SU-DHL-6 (cell line): ENCODE measurements at regions not wholly inside any gene's neighbourhood (a gene's known extent, or its start where the extent isn't known, plus 50 kb on each side); places are given as distances from the start of the nearest gene placed in this dataset.

Source experiments
- H2AFZ ChIP-seq: fragments of 200-600 bp; sonication (generic); 2 replicates; pipeline ENCODE4 v1.6.1; 2014; ENCODE audit warnings: low read depth, mild to moderate bottlenecking, moderate library complexity, mixed read lengths, antibody characterized with exemption, low read length; ENCODE audit not compliant: severe bottlenecking
- H3F3A ChIP-seq: fragments of 200-600 bp; shearing (Covaris generic); 2 replicates; pipeline ENCODE4 v1.6.0; 2016; ENCODE audit warnings: antibody characterized with exemption, mild to moderate bottlenecking; ENCODE audit not compliant: insufficient read depth
- H3K27ac ChIP-seq: fragments of 200-600 bp; sonication (generic); 2 replicates; pipeline ENCODE4 v1.5.1; 2016; ENCODE audit warnings: low read depth, mild to moderate bottlenecking, low read length, moderate library complexity, mixed read lengths
- H3K27me3 ChIP-seq: fragments of 200-600 bp; sonication (generic), shearing (Covaris generic); 2 replicates; pipeline ENCODE4 v1.6.0; 2014; ENCODE audit warnings: mild to moderate bottlenecking, low read length
- H3K36me3 ChIP-seq: fragments of 200-600 bp; sonication (generic); 2 replicates; pipeline ENCODE4 v1.6.1; 2014; ENCODE audit warnings: mild to moderate bottlenecking, low read length, mixed read lengths
- H3K4me2 ChIP-seq: fragments of 300-600, 200-600 bp; shearing (Covaris generic), sonication (generic); 2 replicates; pipeline ENCODE4 v1.6.0; 2014; ENCODE audit warnings: low read length, low read depth, mild to moderate bottlenecking; ENCODE audit not compliant: poor library complexity, severe bottlenecking
- H3K4me3 ChIP-seq: fragments of 200-600 bp; sonication (generic); 2 replicates; pipeline ENCODE4 v1.5.1; 2014; ENCODE audit warnings: antibody characterized with exemption, low read length, mild to moderate bottlenecking, mixed read lengths; ENCODE audit not compliant: insufficient read depth, poor library complexity, severe bottlenecking
- H3K79me2 ChIP-seq: fragments of 200-600 bp; sonication (generic); 2 replicates; pipeline ENCODE4 v1.6.1; 2014; ENCODE audit warnings: mild to moderate bottlenecking, low read length, moderate library complexity; ENCODE audit not compliant: insufficient read depth
- H3K9ac ChIP-seq: fragments of 200-600 bp; sonication (generic); 2 replicates; pipeline ENCODE4 v1.7.0; 2014; ENCODE audit warnings: mild to moderate bottlenecking, low read length
- H3K9me2 ChIP-seq: fragments of 200-600 bp; sonication (generic); replicated peaks from 2 replicates; pipeline ENCODE4 v1.6.1; 2014; ENCODE audit warnings: low read length; ENCODE audit not compliant: insufficient read depth
- H3K9me3 ChIP-seq: fragments of 200-600 bp; sonication (generic); 2 replicates; pipeline ENCODE4 v1.6.1; 2014; ENCODE audit warnings: low read length, mixed read lengths; ENCODE audit not compliant: insufficient read depth
- H4K20me1 ChIP-seq: fragments of 200-600 bp; sonication (generic); 2 replicates; pipeline ENCODE4 v1.6.1; 2014; ENCODE audit warnings: low read depth, mild to moderate bottlenecking, antibody characterized with exemption, low read length, moderate library complexity, mixed read lengths
- EZH2phosphoT487 ChIP-seq: fragments of 200-600 bp; sonication (generic), shearing (Covaris generic); conservative IDR thresholded peaks from 2 replicates; pipeline ENCODE4 v1.6.1; 2018; ENCODE audit warnings: mild to moderate bottlenecking, antibody characterized with exemption, low read length, moderate library complexity, mixed read lengths
- TF ChIP-seq, protein P1 (sequence below): fragments of 200-600 bp; sonication (generic); IDR thresholded peaks from one replicate; pipeline ENCODE4 v1.5.1; 2017; ENCODE audit warnings: antibody characterized with exemption, mild to moderate bottlenecking, low read length, moderate library complexity; ENCODE audit not compliant: insufficient read depth, poor library complexity, severe bottlenecking

DNA sequence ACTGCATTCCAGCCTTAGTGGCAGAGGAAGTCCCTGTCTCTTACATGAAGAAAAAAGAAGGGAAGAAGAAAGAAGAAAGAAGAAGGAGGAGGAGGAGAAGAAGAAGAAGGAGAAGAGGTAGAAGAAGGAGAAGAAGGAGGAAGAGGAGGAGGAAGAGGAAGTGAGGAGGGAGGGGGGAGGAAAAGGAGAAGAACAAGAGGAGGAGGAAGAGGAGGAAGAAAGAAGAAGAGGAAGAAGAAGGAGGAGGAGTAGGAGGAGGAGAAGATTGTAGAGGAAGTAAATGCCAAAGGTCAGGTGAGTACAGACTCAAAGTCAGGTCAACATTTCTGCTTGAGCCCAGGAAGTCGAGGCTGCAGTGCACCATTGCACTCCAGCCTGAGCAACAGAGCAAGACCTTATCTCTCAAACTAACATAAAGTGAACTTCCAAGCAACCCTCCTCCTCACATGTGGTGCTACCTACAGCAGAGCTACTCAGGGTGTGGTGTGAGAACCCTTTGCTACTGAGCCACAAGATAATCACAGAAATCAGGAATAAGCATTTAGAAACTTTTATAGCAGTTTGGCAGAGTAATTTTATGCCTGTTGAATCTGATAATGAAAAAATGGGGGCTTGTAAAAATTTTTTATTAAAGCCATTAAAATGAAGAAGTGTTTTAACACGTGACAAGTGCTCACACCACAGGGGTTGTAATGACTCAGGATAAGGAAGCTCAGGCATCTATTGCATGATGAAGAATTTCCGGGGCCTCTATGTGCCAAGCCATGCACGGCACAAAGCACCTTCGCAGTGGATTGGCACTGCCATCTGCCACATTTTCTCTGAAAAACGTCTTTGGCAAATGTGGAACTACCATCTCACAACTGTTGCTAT, 224.9 kb upstream of the AUTS2 start:
- Histone ChIP-seq H3K4me3 (no peak overlapping the region), H3K27ac (no peak overlapping the region), H3F3A (no peaks in the 10 kb centered on the region), H3K9me3 (no peaks in the 10 kb centered on the region), H4K20me1 (no peaks in the 10 kb centered on the region), H3K9me2 (no peaks in the 10 kb centered on the region), H3K36me3 (no peaks in the 10 kb centered on the region), H3K4me2 (no peak overlapping the region), H3K9ac (no peak overlapping the region), H3K79me2 (no peaks in the 10 kb centered on the region), H2AFZ (peak overlapping the region; percentile 3), H3K27me3 (no peaks in the 10 kb centered on the region)
- no peak for TF ChIP-seq EZH2phosphoT487
- TF ChIP-seq, protein P1, sequence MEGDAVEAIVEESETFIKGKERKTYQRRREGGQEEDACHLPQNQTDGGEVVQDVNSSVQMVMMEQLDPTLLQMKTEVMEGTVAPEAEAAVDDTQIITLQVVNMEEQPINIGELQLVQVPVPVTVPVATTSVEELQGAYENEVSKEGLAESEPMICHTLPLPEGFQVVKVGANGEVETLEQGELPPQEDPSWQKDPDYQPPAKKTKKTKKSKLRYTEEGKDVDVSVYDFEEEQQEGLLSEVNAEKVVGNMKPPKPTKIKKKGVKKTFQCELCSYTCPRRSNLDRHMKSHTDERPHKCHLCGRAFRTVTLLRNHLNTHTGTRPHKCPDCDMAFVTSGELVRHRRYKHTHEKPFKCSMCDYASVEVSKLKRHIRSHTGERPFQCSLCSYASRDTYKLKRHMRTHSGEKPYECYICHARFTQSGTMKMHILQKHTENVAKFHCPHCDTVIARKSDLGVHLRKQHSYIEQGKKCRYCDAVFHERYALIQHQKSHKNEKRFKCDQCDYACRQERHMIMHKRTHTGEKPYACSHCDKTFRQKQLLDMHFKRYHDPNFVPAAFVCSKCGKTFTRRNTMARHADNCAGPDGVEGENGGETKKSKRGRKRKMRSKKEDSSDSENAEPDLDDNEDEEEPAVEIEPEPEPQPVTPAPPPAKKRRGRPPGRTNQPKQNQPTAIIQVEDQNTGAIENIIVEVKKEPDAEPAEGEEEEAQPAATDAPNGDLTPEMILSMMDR = no peak

GRCh38 chr7:69374044-69374425, 224.2 kb upstream of the AUTS2 start:
- Histone ChIP-seq H3K9me2 (no peaks in the 10 kb centered on the region), H3K9ac (no peak overlapping the region), H3K4me2 (no peak overlapping the region), H2AFZ (no peak overlapping the region), H3K9me3 (no peaks in the 10 kb centered on the region), H4K20me1 (no peaks in the 10 kb centered on the region), H3K27me3 (no peaks in the 10 kb centered on the region), H3F3A (no peaks in the 10 kb centered on the region), H3K27ac (no peak overlapping the region), H3K36me3 (no peaks in the 10 kb centered on the region), H3K79me2 (no peaks in the 10 kb centered on the region), H3K4me3 (no peak overlapping the region)
- no peak for TF ChIP-seq EZH2phosphoT487
- TF ChIP-seq, protein P1 = no peak

GRCh38 chr7:69377191-69377590, 221.1 kb upstream of the AUTS2 start:
- no peaks in the 10 kb centered on the region for H3K79me2 ChIP-seq
- no peaks in the 10 kb centered on the region for H3K27me3 ChIP-seq
- no peaks in the 10 kb centered on the region for H3K9me2 ChIP-seq
- H3K4me2 ChIP-seq = no peak overlapping the region
- no peaks in the 10 kb centered on the region for H3F3A ChIP-seq
- H3K9me3 ChIP-seq = no peaks in the 10 kb centered on the region
- TF ChIP-seq, protein P1 = no peak
- TF ChIP-seq EZH2phosphoT487 = no peak
- no peak overlapping the region for H2AFZ ChIP-seq
- no peaks in the 10 kb centered on the region for H4K20me1 ChIP-seq
- no peak overlapping the region for H3K9ac ChIP-seq
- no peak overlapping the region for H3K4me3 ChIP-seq
- no peaks in the 10 kb centered on the region for H3K36me3 ChIP-seq
- no peak overlapping the region for H3K27ac ChIP-seq
